Common myeloid progenitor, CD34-positive (primary cell): ENCODE measurements at regions not wholly inside any gene's neighbourhood (a gene's known extent, or its start where the extent isn't known, plus 50 kb on each side); places are given as distances from the start of the nearest gene placed in this dataset.
"Not testable (repeated sequence)": the region's sequence is repeated elsewhere in the genome, so short reads cannot be mapped to it uniquely, and the experiment has no call there.

Experiments used
- CTCF ChIA-PET: fragments of 350-600 bp; sonication (Branson Sonifier 250); formaldehyde crosslinking; loops from one replicate; lab custom pipeline; 2021; ENCODE audit warnings: antibody characterized with exemption; lab: Charles Lee
- POLR2A ChIA-PET: fragments of 350-600 bp; sonication (Branson Sonifier 250); formaldehyde crosslinking; loops from one replicate; lab custom pipeline; 2021; ENCODE audit warnings: antibody characterized with exemption; lab: Charles Lee
- DNase-seq, 3 donors: peaks; one replicate each; pipeline versions ENCODE4 v3.0.0 to v3.0.0-alpha.2; 2013
- H3K27ac ChIP-seq, 2 experiments: 1 replicate in 1 of 2; 2 replicates in 1 of 2; pipeline ENCODE4 v1.7.0; 2013; ENCODE audit warnings: inconsistent platforms in 2 of 2, low read length in 2 of 2, mild to moderate bottlenecking in 2 of 2, low read depth in 1 of 2, moderate library complexity in 1 of 2; ENCODE audit not compliant: severe bottlenecking in 2 of 2, insufficient read depth in 1 of 2, poor library complexity in 1 of 2
- H3K27me3 ChIP-seq, 5 experiments: replicated peaks in 2 of 5; 1 replicate in 3 of 5; 2 replicates in 2 of 5; pipeline versions ENCODE4 v1.6.1 to v1.7.0; 2013; ENCODE audit warnings: low read length in 4 of 5, mild to moderate bottlenecking in 2 of 5, moderate library complexity in 2 of 5, inconsistent platforms in 1 of 5; ENCODE audit not compliant: insufficient read depth in 5 of 5, control insufficient read depth in 4 of 5
- H3K36me3 ChIP-seq, 4 experiments: 1 replicate in 2 of 4; 2 replicates in 2 of 4; pipeline versions ENCODE4 v1.6.1 to v1.7.0; 2013; ENCODE audit warnings: low read length in 3 of 4, control low read depth in 1 of 4, mild to moderate bottlenecking in 1 of 4; ENCODE audit not compliant: control insufficient read depth in 4 of 4, insufficient read depth in 4 of 4
- H3K4me1 ChIP-seq, 4 experiments: 1 replicate in 3 of 4; 2 replicates in 1 of 4; pipeline versions ENCODE4 v1.6.1 to v1.7.1; 2013; ENCODE audit warnings: low read length in 3 of 4, mild to moderate bottlenecking in 3 of 4, control low read depth in 1 of 4, inconsistent platforms in 1 of 4, moderate library complexity in 1 of 4; ENCODE audit not compliant: control insufficient read depth in 4 of 4, insufficient read depth in 4 of 4; ENCODE audit errors: control extremely low read depth in 1 of 4
- H3K4me3 ChIP-seq, 7 experiments: 1 replicate in 4 of 7; 2 replicates in 3 of 7; pipeline versions ENCODE4 v1.5.1 to v1.7.0; 2013; ENCODE audit warnings: mild to moderate bottlenecking in 7 of 7, low read length in 6 of 7, moderate library complexity in 6 of 7, inconsistent platforms in 2 of 7, low read depth in 2 of 7, control low read depth in 1 of 7; ENCODE audit not compliant: insufficient read depth in 4 of 7, control insufficient read depth in 1 of 7; ENCODE audit errors: extremely low read depth in 1 of 7
- H3K9me3 ChIP-seq, 5 experiments: 1 replicate in 4 of 5; 2 replicates in 1 of 5; pipeline versions ENCODE4 v1.6.1 to v1.7.1; 2013; ENCODE audit warnings: low read length in 4 of 5, mild to moderate bottlenecking in 2 of 5, inconsistent platforms in 1 of 5, low read depth in 1 of 5, moderate library complexity in 1 of 5; ENCODE audit not compliant: control insufficient read depth in 4 of 5, insufficient read depth in 2 of 5; ENCODE audit errors: control extremely low read depth in 1 of 5
- WGBS: methylation state at CpG from one replicate; pipeline ENCODE4 v1.1.5; 2013; ENCODE audit not compliant: insufficient coverage; 5-methylcytosine and 5-hydroxymethylcytosine counted together

GRCh38 chr13:28575200-28575599 is 80.3 kb upstream of the FLT1 start:
- ChIA-PET CTCF (no interaction called here), POLR2A (no interaction called here)
- Histone ChIP-seq H3K9me3 (no peaks in the 10 kb centered on the region), H3K36me3 (no peaks in the 10 kb centered on the region), H3K27ac (no peak overlapping the region), H3K4me3 (no peak overlapping the region), H3K4me1 (peaks cover 0 to 9% (median 0%) of the 10 kb centered on the region in 4 experiments), H3K27me3 (peaks cover 0 to 2% (median 0%) of the 10 kb centered on the region in 5 experiments)
- 100% methylated on average over 3 of the region's 8 CpGs for WGBS
- DNase-seq: no peak

DNA sequence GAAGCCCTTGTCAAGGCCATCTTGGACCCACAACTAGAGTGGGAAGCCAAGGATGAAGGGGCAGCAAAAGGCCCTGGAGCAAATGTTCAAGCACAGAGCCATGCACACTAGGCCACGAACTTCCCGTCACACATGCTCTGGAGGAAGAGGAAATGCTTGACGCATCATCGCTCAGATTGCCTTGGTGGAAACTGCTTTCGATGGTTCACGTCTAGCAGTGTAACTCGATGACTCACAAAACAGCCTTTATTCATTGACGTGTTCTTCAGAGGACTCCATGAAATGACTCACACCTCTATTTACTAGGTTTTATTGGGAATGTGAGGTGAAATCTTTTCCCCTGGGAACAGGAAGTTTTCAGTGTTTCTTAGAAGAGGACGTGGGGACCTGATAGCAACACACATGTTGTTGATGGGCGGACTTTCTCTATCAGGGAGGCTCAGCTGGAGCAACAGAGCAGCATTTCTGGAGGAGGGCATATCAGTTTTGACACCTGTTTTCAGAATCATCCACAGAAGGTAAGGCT is 79.8 kb upstream of the FLT1 start:
- peaks cover 0 to 2% (median 0%) of the 10 kb centered on the region in 5 experiments for H3K27me3 ChIP-seq
- DNase-seq: peak in 2 of 3 donors; percentile 41 to 54
- no peaks in the 10 kb centered on the region for H3K36me3 ChIP-seq
- H3K4me3 ChIP-seq: no peak overlapping the region
- CTCF ChIA-PET: no interaction called here
- no peaks in the 10 kb centered on the region for H3K9me3 ChIP-seq
- no peak overlapping the region for H3K27ac ChIP-seq
- POLR2A ChIA-PET: no interaction called here
- WGBS: 82% methylated on average over 5 of the region's 10 CpGs
- H3K4me1 ChIP-seq: peaks cover 0 to 9% (median 0%) of the 10 kb centered on the region in 4 experiments

GRCh38 chr13:28573595-28574373 is 78.9 kb upstream of the FLT1 start:
- POLR2A ChIA-PET: no interaction called here
- DNase-seq: peak in 1 of 3 donors; percentile 8

GRCh38 chr13:28572871-28573270 is 77.9 kb upstream of the FLT1 start:
- Histone ChIP-seq H3K27ac (no peak overlapping the region), H3K4me1 (peaks cover 0 to 19% (median 8%) of the 10 kb centered on the region in 4 experiments), H3K9me3 (no peaks in the 10 kb centered on the region), H3K36me3 (no peaks in the 10 kb centered on the region), H3K27me3 (peaks cover 0 to 2% (median 0%) of the 10 kb centered on the region in 5 experiments), H3K4me3 (no peak overlapping the region)
- no peak for DNase-seq
- WGBS: 100% methylated on average over 2 of the region's 5 CpGs
- ChIA-PET CTCF (interaction anchor here (0.8 to 1.5 kb wide), 2 partner anchors 20 to 248 kb away, joined by 4 to 5 read pairs; no protein-coding TSS in a partner anchor), POLR2A (interaction anchor here (0.5 kb wide), 1 partner anchor 17 kb away, joined by 4 read pairs; no protein-coding TSS in a partner anchor)

More at GRCh38 chr13:28573595-28574373, 78.9 kb upstream of the FLT1 start:
- no peak overlapping the region for H3K4me3 ChIP-seq
- H3K4me1 ChIP-seq: peaks cover 0 to 10% (median under 1%) of the 10 kb centered on the region in 4 experiments
- 83% methylated on average over 11 of the region's 11 CpGs for WGBS
- CTCF ChIA-PET: no interaction called here
- no peaks in the 10 kb centered on the region for H3K36me3 ChIP-seq
- no peaks in the 10 kb centered on the region for H3K9me3 ChIP-seq
- no peak overlapping the region for H3K27ac ChIP-seq
- peaks cover 0 to 2% (median 0%) of the 10 kb centered on the region in 5 experiments for H3K27me3 ChIP-seq

- WGBS: 100% methylated on average over 2 of the region's 7 CpGs
- H3K27ac ChIP-seq, H3K27me3 ChIP-seq, H3K36me3 ChIP-seq, DNase-seq, H3K9me3 ChIP-seq, H3K4me3 ChIP-seq: not testable (repeated sequence)
- ChIA-PET CTCF (interaction anchor here (1.1 kb wide), 1 partner anchor 80 kb away, joined by 4 read pairs; no protein-coding TSS in a partner anchor), POLR2A (interaction anchor here (0.6 kb wide), 1 partner anchor 23 kb away, joined by 3 read pairs; no protein-coding TSS in a partner anchor)
- peaks cover 0 to 21% (median 8%) of the 10 kb centered on the region in 4 experiments for H3K4me1 ChIP-seq
These were observed 75.4 kb upstream of the FLT1 start for GRCh38 chr13:28570356-28570755.

DNA sequence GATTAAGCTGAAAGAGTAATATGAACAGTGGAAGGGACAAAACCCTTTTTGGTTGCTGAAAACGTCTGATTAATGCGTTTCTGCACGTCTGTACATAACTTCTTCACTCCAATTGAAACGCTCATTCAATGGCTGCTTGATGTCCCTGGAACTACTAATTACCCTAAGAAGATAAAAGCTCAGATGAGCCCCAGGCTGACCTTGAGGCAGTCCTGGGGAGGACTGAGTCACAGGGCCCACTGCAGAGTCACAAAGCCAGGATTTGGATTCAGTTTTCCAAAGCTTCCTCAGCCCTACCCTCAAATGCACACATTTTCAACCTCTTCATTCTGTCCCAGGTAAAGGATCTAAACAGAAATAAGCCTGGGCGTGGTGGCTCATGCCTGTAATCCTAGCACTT is 75.0 kb upstream of the FLT1 start:
- H3K9me3 ChIP-seq: no peaks in the 10 kb centered on the region
- 100% methylated on average over 4 of the region's 5 CpGs for WGBS

More for the DNA sequence above, 75.0 kb upstream of the FLT1 start:
- Histone ChIP-seq H3K4me1 (peaks cover 0 to 21% (median 8%) of the 10 kb centered on the region in 4 experiments), H3K36me3 (no peaks in the 10 kb centered on the region), H3K4me3 (no peak overlapping the region), H3K27me3 (no peaks in the 10 kb centered on the region), H3K27ac (no peak overlapping the region)
- ChIA-PET CTCF (interaction anchor here (1.1 kb wide), 1 partner anchor 79 kb away, joined by 4 read pairs; no protein-coding TSS in a partner anchor), POLR2A (no interaction called here)
- DNase-seq: no peak
